Upper lobe of left lung (tissue), 4 donors: ENCODE measurements at regions not wholly inside any gene's neighbourhood (a gene's known extent, or its start where the extent isn't known, plus 50 kb on each side); places are given as distances from the start of the nearest gene placed in this dataset.

ENCODE experiments used
- CTCF ChIP-seq, 6 experiments: fragments of 450-650 bp in 4 of 6; fragments of 200-600 bp in 2 of 6; sonication (generic) in 2 of 6; IDR thresholded peaks; one replicate each; pipeline ENCODE4 v1.5.1; 2016 to 2019; ENCODE audit warnings: antibody characterized with exemption in 6 of 6
- POLR2A ChIP-seq, 4 donors: fragments of 450-650 bp; IDR thresholded peaks; one replicate each; pipeline ENCODE4 v1.5.1; 2016 to 2017; ENCODE audit warnings: antibody characterized with exemption in 4 of 4, mild to moderate bottlenecking in 2 of 4
- POLR2AphosphoS5 ChIP-seq, 2 donors: sonication (generic); formaldehyde crosslinking; IDR thresholded peaks; one replicate each; pipeline ENCODE4 v1.5.1; 2017; ENCODE audit warnings: antibody characterized with exemption in 2 of 2

- TF ChIP-seq CTCF (IDR thresholded peaks at IDR 0.05) (no peak), POLR2A (IDR thresholded peaks at IDR 0.05) (no peak), POLR2AphosphoS5 (IDR thresholded peaks at IDR 0.05) (no peak)
Observed at GRCh38 chr2:7206111-7206810, 289.0 kb downstream of the RNF144A start.
